CD4-positive, alpha-beta T cell treated with Interleukin-4 for 1 hour (primary cell): ENCODE measurements at regions not wholly inside any gene's neighbourhood (a gene's known extent, or its start where the extent isn't known, plus 50 kb on each side); places are given as distances from the start of the nearest gene placed in this dataset.
"Not testable (repeated sequence)": the region's sequence is repeated elsewhere in the genome, so short reads cannot be mapped to it uniquely, and the experiment has no call there.

Experiments
- DNase-seq, 2 donors: peaks; one replicate each; pipeline ENCODE4 v3.0.0-alpha.2; 2020 to 2022

- no peak for DNase-seq
These were observed 1374.4 kb upstream of the CDH8 start for GRCh38 chr16:63410594-63410993.

GRCh38 chr16:63403792-63404191 lies 1367.6 kb upstream of the CDH8 start:
- DNase-seq, result no peak

GRCh38 chr16:63388277-63388676 lies 1352.0 kb upstream of the CDH8 start:
- DNase-seq, result not testable (repeated sequence)

DNA sequence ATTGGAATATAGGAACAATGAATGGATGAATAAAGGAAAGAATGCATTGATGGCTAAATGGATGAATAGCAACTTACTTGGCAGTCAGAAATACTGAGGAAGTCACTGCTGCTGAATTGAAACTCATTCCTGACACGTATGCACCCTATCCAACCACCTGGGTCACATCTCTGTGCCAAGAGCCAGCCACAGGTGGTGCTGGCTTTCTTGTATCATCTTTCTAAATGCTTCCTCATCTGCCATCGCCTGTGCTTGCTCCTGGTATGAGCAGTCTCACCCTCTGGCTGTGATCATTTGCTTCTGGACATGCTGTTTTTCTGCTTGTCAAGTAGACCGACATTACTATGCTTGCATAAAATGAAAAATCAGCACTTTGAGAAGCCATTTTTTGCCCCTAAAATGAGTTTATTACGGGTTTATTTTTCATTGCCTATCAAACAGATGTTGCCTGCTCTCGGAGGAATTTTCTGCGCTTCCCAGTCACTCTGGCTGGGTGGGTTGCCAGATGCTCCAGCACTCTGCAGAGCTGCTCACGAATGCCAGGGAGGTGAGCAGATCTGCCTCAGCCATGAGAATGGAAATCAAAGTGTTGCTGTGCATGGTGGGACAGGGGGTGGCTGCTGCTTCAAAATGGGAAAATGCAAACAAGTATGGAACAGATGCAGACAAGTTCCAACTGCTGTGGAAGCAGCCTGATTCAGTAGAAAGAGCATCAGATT lies 1349.6 kb upstream of the CDH8 start:
- no peak for DNase-seq

DNA sequence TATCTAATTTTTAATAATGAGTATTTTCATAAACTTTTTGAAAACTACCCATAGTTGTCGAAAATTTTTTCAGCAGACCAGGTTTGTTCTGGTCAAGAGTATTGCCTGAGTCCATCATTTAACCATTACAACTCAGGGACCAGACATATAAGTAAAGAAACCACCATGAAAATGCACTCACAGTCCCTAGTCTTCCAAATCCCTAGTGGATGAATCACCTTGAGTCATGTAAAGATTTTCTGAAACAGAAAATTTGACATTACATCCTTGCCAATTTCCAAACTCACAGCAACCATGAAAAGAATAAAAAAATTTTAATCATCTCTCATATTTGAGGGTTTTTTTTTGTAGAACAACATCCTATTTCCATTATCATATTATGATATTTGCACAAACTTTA lies 1337.5 kb upstream of the CDH8 start:
- no peak for DNase-seq

- no peak for DNase-seq
These were observed 1336.6 kb upstream of the CDH8 start for GRCh38 chr16:63372815-63373214.

DNA sequence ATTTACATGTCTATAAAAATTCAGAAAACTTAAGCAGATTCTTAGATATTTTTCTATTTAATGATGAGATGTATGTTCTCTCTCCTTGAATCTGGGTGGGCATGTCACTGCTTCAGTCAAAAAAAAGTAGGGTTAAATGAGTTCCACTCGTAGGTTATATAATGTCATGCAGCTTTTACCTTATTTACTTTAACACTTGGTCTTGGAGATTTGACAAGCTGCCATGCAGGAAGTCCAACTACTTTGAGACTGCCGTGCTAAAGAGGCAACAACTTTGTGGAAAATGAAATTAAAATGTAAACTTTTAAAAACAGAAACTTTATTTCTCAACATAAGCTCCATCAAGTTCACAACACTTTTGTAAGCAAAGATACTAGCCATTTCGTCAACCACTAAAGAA lies 1336.0 kb upstream of the CDH8 start:
- no peak for DNase-seq

DNA sequence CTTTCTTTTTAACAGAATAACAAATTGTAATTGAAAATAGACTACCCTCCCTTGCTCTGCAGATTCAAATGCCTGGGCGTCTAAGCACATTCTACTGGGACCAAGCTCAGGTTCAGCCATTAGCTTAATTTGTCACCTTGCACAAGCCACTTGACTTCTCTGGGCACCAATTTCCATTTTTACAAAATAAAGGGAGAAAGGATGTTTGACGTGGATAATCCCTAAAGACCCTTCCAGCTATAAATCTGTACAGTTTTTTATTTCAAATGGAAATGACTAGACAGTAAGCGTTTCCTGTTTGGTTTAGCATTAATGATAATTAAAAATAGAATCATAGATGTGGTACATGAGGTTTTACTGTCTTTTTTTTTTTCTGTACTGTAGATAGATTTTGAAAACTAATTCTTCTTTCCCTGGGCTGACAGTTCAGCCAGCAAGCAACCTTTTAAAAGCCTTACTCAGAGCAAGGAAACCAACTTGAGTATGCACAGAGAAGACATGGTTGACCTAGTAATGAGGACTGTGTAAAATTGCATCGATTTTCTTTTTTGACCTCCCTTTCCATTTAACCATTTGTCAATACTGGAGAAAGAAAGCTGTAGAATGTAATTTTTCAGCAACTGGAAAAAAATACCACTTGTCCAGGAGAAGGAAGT lies 1329.5 kb upstream of the CDH8 start:
- DNase-seq, result no peak

DNA sequence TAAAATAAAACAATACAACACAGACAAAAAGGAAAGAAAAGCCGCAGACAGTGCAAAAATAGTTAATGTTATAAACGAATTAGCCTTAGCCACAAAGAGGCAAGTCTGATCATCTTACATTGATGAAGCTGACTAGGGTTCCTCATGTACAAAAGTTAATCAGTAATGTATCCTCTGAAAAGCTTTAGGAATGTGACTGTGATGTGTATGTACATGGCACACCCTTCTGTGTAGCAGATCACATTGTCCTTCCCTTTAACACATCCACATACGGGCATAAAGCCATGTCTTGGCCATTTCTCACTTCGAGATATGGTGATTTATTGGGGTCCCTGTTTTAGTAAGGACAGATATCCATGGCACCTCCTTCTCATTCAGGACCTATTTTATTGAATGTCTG lies 1327.5 kb upstream of the CDH8 start:
- no peak for DNase-seq

DNA sequence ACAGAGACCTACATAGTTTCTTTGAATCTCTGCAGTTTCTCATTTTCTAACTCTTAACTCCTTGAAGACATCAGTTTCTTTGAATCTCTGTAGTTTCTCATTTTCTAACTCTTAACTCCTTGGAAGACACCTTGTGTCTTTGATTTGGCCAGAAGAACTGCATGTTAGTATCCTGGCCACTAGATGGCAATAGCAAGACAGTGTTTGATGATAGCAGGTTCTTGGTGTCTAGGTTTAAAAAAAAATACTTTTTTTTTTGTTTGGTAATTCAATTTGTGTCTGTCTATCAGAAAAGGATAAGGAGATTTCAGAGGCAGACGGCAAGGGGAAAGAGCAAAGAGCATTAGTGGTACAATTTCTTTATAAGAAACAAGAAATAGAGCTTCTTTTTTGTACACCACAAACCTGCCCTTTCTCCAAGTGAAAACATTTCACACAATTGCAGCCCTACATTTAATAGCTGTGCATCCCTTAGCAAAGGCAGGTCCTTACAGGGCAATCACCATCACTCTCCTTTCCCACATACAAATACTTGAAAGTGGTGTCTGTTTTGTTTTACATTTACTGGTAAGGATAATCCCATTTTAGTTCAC lies 1324.9 kb upstream of the CDH8 start:
- peak in 1 of 2 donors; percentile 4 for DNase-seq

GRCh38 chr16:63349961-63350360 lies 1313.7 kb upstream of the CDH8 start:
- no peak for DNase-seq

DNA sequence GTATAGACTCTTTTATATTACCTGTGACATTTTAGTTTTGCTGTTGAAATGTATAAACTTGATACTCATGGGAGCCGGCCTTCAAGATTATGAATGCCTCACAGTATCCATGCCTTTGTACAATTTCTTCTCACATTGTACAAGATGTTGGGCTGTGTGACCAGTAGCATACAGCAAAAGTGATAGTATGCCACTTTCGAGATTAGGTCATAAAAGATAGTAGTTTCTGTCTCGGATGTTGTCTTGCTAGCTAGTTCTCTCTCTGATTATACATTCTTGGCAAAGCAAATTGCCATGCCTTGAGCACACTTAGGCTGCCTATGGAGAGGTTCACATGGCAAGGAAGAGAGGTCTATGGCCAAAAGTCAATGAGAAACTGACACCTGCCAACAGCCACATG lies 1309.8 kb upstream of the CDH8 start:
- no peak for DNase-seq

GRCh38 chr16:63337264-63337663 lies 1301.0 kb upstream of the CDH8 start:
- no peak for DNase-seq

GRCh38 chr16:63331111-63331510 lies 1294.9 kb upstream of the CDH8 start:
- DNase-seq, result no peak

DNA sequence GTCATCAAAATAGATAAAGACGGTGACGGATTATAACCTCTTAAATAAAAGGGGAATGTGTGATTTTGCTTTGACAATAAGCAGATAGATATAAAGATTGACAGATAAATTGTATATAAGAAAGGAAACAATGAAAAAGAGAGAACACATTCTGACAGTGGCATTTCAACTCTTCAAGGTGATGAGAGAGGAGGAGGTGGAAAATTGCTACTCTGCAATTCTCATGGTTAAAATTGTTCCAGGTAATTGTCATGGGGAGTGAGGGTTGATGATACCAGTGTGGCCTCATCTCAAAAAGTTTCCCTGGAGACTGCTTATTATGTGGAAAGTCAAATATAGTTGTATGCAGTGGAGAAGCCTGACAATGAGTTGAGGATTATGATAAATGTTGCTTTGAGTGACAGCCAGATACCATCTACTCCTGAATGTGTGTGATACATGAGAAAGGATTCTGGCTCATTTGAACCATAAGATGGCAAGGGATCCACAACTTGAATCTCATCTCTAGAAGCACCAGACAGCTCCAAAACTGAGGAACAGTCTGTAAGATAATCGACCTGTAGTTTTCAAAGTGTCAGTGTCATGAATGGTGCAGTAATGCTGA lies 1290.6 kb upstream of the CDH8 start:
- no peak for DNase-seq

DNA sequence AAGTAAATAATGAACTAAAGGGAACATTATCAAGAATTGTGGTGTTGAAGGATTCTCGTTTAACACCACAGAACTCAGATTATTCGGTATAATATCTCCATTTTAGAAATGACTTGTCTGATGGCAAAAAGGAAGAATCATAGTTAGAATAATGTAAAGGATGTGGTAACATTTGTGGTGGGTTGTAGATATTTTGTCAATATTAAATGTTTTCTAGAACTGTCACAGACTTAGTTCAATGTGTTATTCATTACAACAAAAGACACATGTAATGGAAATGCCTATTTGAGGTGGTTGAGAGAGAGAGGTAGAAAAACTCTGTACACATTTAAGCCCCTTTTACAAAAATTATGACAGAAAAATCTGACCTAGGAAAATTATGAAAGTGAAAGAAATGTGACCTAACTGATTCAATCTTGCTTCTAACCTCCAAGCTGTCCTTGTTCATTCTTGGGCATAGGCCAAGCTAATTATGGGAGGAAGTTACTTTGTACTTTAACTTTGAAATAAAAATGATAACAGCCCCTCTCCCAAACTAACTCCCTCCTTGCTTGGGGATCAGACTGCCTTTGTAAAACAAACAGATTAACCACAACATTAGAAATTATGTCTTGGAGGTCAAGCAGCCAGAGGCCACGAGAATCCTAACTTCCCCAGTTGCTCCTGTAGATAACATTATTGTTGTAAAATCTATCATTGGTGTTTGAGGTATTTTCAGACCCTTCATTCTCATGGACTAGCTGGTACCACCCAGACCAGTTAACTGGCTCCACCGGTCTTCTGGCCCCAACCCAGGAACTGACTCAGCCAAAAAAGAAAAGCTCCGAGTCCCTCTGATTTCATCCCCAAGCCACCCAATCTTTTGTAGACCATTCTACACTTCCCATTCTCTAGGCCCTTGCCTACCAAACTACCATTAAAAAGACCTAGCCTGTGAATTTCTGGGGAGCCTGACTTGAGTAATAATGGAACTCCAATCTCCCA lies 1287.8 kb upstream of the CDH8 start:
- DNase-seq, result no peak

DNA sequence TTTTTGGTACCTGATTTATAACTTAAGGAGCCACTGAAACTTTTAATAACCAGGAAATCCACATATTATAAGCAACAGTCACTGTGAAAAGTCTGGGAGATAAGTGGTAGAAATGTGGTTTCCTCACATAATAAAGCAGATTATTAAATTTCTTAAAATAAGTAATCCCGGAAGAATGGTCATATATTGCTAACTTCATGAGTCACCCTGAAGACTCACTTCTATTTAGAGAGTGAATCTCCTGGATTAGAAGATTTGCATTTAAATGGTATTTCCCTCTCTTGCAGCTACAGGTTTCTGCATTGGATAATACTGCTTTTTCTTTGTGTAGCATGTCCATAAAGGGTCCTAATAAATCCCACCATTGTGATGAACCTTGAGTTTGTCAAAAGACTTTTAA lies 1286.8 kb upstream of the CDH8 start:
- no peak for DNase-seq

DNA sequence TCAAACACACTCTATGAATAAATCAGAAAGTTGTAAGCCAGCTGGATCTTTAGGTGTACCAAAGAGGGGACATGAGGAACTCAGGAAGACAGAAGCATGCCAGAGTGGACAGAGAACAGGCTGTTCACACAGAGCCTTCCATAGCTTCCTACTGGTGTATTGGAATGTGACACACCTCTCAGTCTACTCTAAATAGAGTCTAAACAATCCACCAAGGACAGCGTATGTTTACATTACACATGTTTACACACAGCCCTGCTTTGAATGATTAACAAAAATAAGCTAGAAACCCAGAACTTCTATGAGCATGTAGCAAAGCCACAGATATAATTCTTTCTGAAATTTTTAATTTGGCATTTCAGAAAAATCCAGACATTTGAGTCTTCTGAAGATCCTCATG lies 1279.0 kb upstream of the CDH8 start:
- DNase-seq, result no peak

DNA sequence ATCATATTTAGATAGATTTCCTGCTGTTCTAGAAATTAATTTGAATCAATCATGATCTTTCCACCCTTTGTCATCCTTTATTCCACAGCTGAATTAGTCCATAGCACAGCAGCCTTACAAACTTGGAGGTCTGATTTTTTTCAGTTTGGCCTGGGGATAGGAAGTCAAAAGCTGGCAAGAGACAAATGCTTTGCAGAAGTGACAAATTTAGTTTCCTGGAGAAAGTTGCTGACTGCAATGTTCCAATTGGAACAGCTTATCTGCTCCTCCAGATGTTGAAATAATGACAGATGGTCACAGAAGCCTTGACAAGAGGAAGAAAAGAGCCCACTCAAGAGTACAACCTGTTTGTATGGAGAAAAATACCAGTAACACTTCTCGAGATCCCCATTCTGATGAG lies 1276.1 kb upstream of the CDH8 start:
- DNase-seq, result no peak

- no peak for DNase-seq
These were observed 1275.1 kb upstream of the CDH8 start for GRCh38 chr16:63311313-63311712.

GRCh38 chr16:63302811-63303210 lies 1266.6 kb upstream of the CDH8 start:
- DNase-seq, result no peak

- no peak for DNase-seq
These were observed 1265.1 kb upstream of the CDH8 start for GRCh38 chr16:63301349-63301748.

DNA sequence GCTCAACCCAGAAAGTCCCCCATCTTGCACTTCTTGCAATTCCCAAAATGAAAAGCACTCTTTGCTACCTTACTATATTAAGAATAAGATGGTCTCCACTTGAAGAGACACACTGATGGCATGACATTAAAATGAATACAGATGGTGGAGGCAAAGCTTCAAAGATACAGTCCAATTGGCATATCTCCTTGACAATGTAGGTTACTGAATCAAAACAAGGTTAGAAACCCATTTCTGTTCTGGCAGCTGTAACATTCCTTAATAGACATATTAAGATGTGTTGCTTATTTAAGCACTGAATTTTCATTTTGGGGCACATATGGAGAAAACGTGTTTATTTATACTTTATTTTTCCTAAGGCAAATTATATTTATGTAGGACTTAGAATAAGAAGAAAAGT lies 1262.8 kb upstream of the CDH8 start:
- DNase-seq, result no peak
